ENCODE measurements at regions not wholly inside any gene's neighbourhood (a gene's known extent, or its start where the extent isn't known, plus 50 kb on each side); places are given as distances from the start of the nearest gene placed in this dataset.

GRCh38 chr10:29798921-29799690 is 164.3 kb upstream of the SVIL start:
- TF ChIP-seq JUND (IDR thresholded peaks at IDR 0.05; ENCODE audit: low read depth), result no peak
- no peak for DNase-seq (ENCODE audit: low read depth in 1 of 2, low spot score in 1 of 2)
- in situ Hi-C loops (cut with HindIII; ENCODE audit: low pct_unique_long_range_greater_than_20kb, low sequenced_read_pairs), result no loop called here

GRCh38 chr10:29797616-29798015 is 162.8 kb upstream of the SVIL start:
- TF ChIP-seq JUND (IDR thresholded peaks at IDR 0.05; ENCODE audit: low read depth), result no peak
- DNase-seq (ENCODE audit: low read depth in 1 of 2, low spot score in 1 of 2), result no peak
- in situ Hi-C loops (cut with HindIII; ENCODE audit: low pct_unique_long_range_greater_than_20kb, low sequenced_read_pairs), result no loop called here

- TF ChIP-seq JUND (IDR thresholded peaks at IDR 0.05; ENCODE audit: low read depth), result no peak
- DNase-seq (ENCODE audit: low read depth in 1 of 2, low spot score in 1 of 2), result no peak
- in situ Hi-C loops (cut with HindIII; ENCODE audit: low pct_unique_long_range_greater_than_20kb, low sequenced_read_pairs), result no loop called here
Observed at GRCh38 chr10:29795850-29796249, 161.1 kb upstream of the SVIL start.

DNA sequence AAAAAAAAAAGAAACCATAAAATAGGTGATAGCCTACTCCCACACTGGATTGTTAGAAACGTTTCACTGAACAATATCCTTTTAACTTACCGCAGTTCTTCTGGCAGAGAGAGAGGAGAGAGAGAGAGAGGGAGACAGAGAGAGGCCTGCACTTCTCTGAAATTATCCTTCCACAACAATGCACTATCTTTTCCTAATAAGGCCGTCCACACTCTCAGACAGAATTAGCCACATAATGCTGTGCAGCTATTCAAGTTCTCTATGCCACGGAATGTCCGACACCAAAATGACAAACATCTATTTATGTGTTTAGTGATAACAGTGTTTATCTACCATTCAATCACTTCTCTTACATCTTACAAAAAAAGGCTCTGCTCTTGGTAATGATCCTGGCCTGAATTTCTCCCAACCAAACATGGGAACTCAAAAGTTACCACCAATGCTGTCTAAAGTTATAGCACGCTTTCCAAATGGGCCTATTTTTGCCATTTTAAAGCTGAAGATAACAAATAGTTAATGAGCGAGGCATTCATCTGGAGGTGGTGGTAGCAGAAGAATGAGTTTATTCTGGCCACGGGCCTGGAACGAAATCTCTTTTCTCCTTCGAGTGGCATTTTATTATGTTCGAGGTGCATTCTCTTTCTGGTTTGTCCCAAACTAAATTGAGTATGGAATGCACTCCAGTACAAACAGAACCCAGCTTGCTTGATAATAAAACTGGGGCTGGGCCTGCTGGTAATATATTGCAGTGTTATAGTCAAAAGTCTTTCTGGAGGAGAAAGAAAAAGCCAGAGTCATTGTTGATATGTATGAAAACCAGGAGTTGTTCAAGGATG is 160.2 kb upstream of the SVIL start:
- no peak for TF ChIP-seq JUND (IDR thresholded peaks at IDR 0.05; ENCODE audit: low read depth)
- in situ Hi-C loops (cut with HindIII; ENCODE audit: low pct_unique_long_range_greater_than_20kb, low sequenced_read_pairs), result no loop called here
- no peak for DNase-seq (ENCODE audit: low read depth in 1 of 2, low spot score in 1 of 2)

DNA sequence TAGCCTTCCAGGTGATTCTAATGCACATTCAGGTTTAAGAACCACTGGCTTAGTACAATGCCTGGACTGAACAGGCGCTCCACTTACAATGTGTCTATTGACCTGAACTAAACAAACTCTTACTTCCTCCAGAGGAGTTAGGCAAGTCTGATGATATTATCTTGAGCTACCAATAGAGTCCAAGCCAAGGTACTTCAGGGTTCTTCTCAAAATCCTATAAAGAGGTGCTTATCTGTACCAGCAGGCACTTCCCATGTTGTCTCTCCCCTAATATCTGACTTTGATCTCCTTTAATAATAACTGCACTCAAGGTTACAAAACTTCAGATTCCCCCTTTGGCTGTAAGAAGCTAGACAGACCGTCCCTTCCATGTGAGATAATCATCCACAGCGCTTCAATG is 157.0 kb upstream of the SVIL start:
- in situ Hi-C loops (cut with HindIII; ENCODE audit: low pct_unique_long_range_greater_than_20kb, low sequenced_read_pairs), result no loop called here
- TF ChIP-seq JUND (IDR thresholded peaks at IDR 0.05; ENCODE audit: low read depth), result peak; percentile 57
- DNase-seq (ENCODE audit: low read depth in 1 of 2, low spot score in 1 of 2), result peak in 1 of 2 experiments; percentile 84

GRCh38 chr10:29790207-29790606 is 155.4 kb upstream of the SVIL start:
- no peak for TF ChIP-seq JUND (IDR thresholded peaks at IDR 0.05; ENCODE audit: low read depth)
- DNase-seq (ENCODE audit: low read depth in 1 of 2, low spot score in 1 of 2), result peak in 1 of 2 experiments; percentile 34
- in situ Hi-C loops (cut with HindIII; ENCODE audit: low pct_unique_long_range_greater_than_20kb, low sequenced_read_pairs), result no loop called here

GRCh38 chr10:29788113-29788512 is 153.3 kb upstream of the SVIL start:
- DNase-seq (ENCODE audit: low read depth in 1 of 2, low spot score in 1 of 2), result no peak
- in situ Hi-C loops (cut with HindIII; ENCODE audit: low pct_unique_long_range_greater_than_20kb, low sequenced_read_pairs), result no loop called here
- TF ChIP-seq JUND (IDR thresholded peaks at IDR 0.05; ENCODE audit: low read depth), result no peak

DNA sequence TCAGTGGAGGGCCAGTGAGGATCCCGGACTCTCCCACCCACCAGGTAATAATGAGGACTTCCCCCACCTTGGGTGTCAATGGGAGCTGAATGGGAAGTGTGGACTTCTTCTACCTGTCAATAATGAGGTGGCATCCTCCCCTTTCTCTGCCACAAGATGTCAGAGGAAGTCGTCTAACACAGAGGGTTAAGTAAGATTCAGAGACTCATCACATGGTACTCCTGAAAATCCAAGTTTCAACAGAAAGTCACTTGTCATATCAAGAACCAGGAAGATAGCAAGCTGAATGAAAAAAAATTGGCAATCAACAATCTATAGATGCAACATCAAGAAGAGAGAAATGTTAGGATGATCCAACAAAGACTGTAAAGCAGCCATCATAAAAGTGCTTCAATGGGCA is 150.9 kb upstream of the SVIL start:
- TF ChIP-seq JUND (IDR thresholded peaks at IDR 0.05; ENCODE audit: low read depth), result no peak
- DNase-seq (ENCODE audit: low read depth in 1 of 2, low spot score in 1 of 2), result no peak
- in situ Hi-C loops (cut with HindIII; ENCODE audit: low pct_unique_long_range_greater_than_20kb, low sequenced_read_pairs), result no loop called here

- DNase-seq (ENCODE audit: low read depth in 1 of 2, low spot score in 1 of 2), result peak in 1 of 2 experiments; percentile 58
- in situ Hi-C loops (cut with HindIII; ENCODE audit: low pct_unique_long_range_greater_than_20kb, low sequenced_read_pairs), result no loop called here
- no peak for TF ChIP-seq JUND (IDR thresholded peaks at IDR 0.05; ENCODE audit: low read depth)
Observed at GRCh38 chr10:29784175-29784773, 149.5 kb upstream of the SVIL start.

GRCh38 chr10:29783201-29783947 is 148.6 kb upstream of the SVIL start:
- in situ Hi-C loops (cut with HindIII; ENCODE audit: low pct_unique_long_range_greater_than_20kb, low sequenced_read_pairs), result no loop called here
- TF ChIP-seq JUND (IDR thresholded peaks at IDR 0.05; ENCODE audit: low read depth), result no peak
- DNase-seq (ENCODE audit: low read depth in 1 of 2, low spot score in 1 of 2), result no peak

DNA sequence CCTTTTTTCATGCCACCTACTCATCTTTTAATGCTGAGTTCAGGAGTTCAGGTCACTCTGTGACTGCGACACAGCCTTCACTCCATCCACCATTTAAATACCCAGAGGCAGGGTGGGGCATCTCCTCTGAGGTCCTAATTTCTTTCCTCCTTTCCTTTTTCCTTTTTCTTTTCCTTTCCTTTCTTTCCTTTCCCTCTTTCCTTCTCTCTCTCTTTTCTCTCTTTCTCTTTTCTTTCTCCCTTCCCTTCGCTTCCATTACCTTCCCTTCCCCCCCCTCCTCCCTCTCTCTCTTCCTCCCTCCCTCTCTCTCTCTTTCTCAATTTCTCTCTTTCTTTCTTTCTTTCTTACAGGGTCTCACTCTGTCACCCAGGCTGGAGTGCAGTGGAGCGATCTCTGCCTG is 145.9 kb upstream of the SVIL start:
- no peak for DNase-seq (ENCODE audit: low read depth in 1 of 2, low spot score in 1 of 2)
- TF ChIP-seq JUND (IDR thresholded peaks at IDR 0.05; ENCODE audit: low read depth), result no peak
- in situ Hi-C loops (cut with HindIII; ENCODE audit: low pct_unique_long_range_greater_than_20kb, low sequenced_read_pairs), result no loop called here

- in situ Hi-C loops (cut with HindIII; ENCODE audit: low pct_unique_long_range_greater_than_20kb, low sequenced_read_pairs), result no loop called here
- no peak for TF ChIP-seq JUND (IDR thresholded peaks at IDR 0.05; ENCODE audit: low read depth)
- no peak for DNase-seq (ENCODE audit: low read depth in 1 of 2, low spot score in 1 of 2)
Observed at GRCh38 chr10:29780096-29780495, 145.3 kb upstream of the SVIL start.

All from T47D (cell line).